ENCODE measurements at regions not wholly inside any gene's neighbourhood (a gene's known extent, or its start where the extent isn't known, plus 50 kb on each side); places are given as distances from the start of the nearest gene placed in this dataset.

DNA sequence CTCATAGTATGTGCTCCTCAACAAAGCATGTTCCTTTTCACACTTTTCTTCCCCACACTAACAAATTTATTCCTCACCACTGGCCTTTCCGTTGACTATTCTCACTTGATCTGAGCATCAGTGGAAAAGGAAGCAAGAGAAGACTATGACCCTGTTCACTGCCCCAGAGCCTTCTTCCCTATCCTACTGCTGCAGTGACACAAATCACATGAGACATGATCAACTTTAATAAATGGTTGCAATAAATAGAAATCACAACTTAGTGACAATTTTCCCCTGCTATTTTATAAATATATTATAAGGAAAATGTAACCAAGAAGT lies 438.7 kb upstream of the SOX9 start:
- H3K9me3 ChIP-seq = no peaks in the 10 kb centered on the region
- no peak overlapping the region for H3K27ac ChIP-seq
- intact Hi-C loops (cut with DNase I; ENCODE audit: low total_unique reads) = no loop called here
- H3K36me3 ChIP-seq = no peaks in the 10 kb centered on the region
- no peaks in the 10 kb centered on the region for H3K27me3 ChIP-seq
- WGBS, 5 donors = 67 to 81% (median 72%) methylated on average over 1 of the region's 1 CpG
- no peak overlapping the region for H3K4me3 ChIP-seq
- TF ChIP-seq POLR2AphosphoS5 (IDR thresholded peaks at IDR 0.05) (no peak), CTCF (IDR thresholded peaks at IDR 0.05) (no peak), POLR2A (IDR thresholded peaks at IDR 0.05) (no peak), EP300 (IDR thresholded peaks at IDR 0.05) (no peak)
- H3K4me1 ChIP-seq = no peaks in the 10 kb centered on the region
- DNase-seq = no peak

DNA sequence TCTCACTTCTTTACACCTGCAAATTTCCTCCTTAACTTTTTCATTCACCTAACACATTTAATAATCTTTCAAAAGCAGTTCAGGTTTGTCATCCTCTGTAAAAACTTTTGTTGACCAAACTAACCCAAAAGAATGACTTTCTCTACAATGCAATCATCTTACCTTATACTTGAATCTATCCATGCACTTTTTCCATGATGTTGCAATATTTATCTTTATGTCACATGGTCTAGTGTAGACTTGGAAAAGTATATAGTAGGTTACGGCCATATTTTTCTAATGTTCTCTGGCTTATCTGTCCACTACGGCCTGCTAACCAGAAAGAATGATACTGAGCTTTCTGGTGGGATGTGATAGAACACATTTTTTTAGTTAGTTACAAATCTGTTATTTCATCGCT lies 431.0 kb upstream of the SOX9 start:
- H3K27me3 ChIP-seq = peaks cover 0 to 2% (median 0%) of the 10 kb centered on the region in 3 donors
- 77 to 94% (median 81%) methylated on average over 3 of the region's 3 CpGs for WGBS, 5 donors
- no peak overlapping the region for H3K4me3 ChIP-seq
- intact Hi-C loops (cut with DNase I; ENCODE audit: low total_unique reads) = no loop called here
- no peaks in the 10 kb centered on the region for H3K36me3 ChIP-seq
- TF ChIP-seq POLR2AphosphoS5 (IDR thresholded peaks at IDR 0.05) (no peak), CTCF (IDR thresholded peaks at IDR 0.05) (no peak), POLR2A (IDR thresholded peaks at IDR 0.05) (no peak), EP300 (IDR thresholded peaks at IDR 0.05) (no peak)
- H3K4me1 ChIP-seq = no peaks in the 10 kb centered on the region
- H3K27ac ChIP-seq = no peak overlapping the region
- H3K9me3 ChIP-seq = no peaks in the 10 kb centered on the region
- no peak for DNase-seq

DNA sequence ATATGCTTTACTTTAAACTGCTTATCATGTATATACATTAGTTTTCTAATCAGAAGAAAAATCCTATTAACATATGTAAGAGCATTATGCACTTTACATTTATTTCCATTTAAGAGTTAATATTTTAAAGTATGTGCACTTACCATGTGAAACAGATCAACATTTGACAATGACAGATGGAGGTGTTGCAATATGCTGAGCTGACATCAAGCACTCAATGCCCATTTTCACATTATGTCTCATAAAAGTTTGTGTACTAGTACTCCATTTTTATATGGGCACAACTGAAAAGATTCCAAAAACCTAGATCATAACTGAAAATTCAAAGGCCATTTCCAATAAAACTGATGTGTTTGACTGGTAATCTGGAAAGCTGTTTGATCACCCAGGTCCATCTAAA lies 420.9 kb upstream of the SOX9 start:
- Histone ChIP-seq H3K27me3 (no peaks in the 10 kb centered on the region), H3K36me3 (no peaks in the 10 kb centered on the region), H3K4me1 (no peaks in the 10 kb centered on the region), H3K9me3 (no peaks in the 10 kb centered on the region), H3K27ac (no peak overlapping the region), H3K4me3 (no peak overlapping the region)
- TF ChIP-seq CTCF (IDR thresholded peaks at IDR 0.05) (no peak), POLR2A (IDR thresholded peaks at IDR 0.05) (no peak), POLR2AphosphoS5 (IDR thresholded peaks at IDR 0.05) (no peak), EP300 (IDR thresholded peaks at IDR 0.05) (no peak)
- intact Hi-C loops (cut with DNase I; ENCODE audit: low total_unique reads) = no loop called here
- DNase-seq = no peak

DNA sequence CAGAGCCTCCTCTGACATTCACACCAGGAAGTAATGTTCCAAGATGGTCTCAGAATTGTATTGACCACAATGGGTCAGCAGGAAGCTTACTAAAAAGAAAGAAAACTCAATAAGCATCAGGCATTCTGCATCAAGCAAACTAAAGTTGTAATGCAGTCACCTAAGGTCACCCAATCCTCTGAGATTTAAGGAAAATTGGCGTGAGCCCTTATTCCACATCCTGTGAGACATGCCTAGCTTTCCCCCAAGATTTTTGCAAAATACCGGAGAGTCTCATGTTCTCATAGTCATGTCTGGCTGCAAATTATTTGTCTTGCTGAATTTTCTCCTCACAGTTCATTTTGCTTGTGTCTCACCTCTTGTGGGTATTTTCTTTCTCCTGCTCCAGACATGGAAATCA lies 417.1 kb upstream of the SOX9 start:
- Histone ChIP-seq H3K36me3 (no peaks in the 10 kb centered on the region), H3K27ac (no peak overlapping the region), H3K27me3 (no peaks in the 10 kb centered on the region), H3K4me1 (no peaks in the 10 kb centered on the region), H3K9me3 (no peaks in the 10 kb centered on the region), H3K4me3 (no peak overlapping the region)
- WGBS, 5 donors = 82 to 95% (median 84%) methylated on average over 2 of the region's 2 CpGs
- DNase-seq = no peak
- intact Hi-C loops (cut with DNase I; ENCODE audit: low total_unique reads) = no loop called here
- TF ChIP-seq CTCF (IDR thresholded peaks at IDR 0.05) (no peak), EP300 (IDR thresholded peaks at IDR 0.05) (no peak), POLR2A (IDR thresholded peaks at IDR 0.05) (no peak), POLR2AphosphoS5 (IDR thresholded peaks at IDR 0.05) (no peak)

All from stomach (tissue), 8 donors.